PFSK-1 (cell line): ENCODE measurements at regions not wholly inside any gene's neighbourhood (a gene's known extent, or its start where the extent isn't known, plus 50 kb on each side); places are given as distances from the start of the nearest gene placed in this dataset.

Experiments
- POLR2AphosphoS5 ChIP-seq: IDR thresholded peaks from 2 replicates; pipeline ENCODE4 v1.6.1; 2012; ENCODE audit warnings: low read depth, mild to moderate bottlenecking, control low read depth, low read length, moderate library complexity
- SIN3A ChIP-seq: IDR thresholded peaks from 2 replicates; pipeline ENCODE4 v1.6.1; 2012; ENCODE audit warnings: mild to moderate bottlenecking, low read length, moderate library complexity, borderline replicate concordance; ENCODE audit not compliant: insufficient read depth
- TAF1 ChIP-seq: IDR thresholded peaks from 2 replicates; pipeline ENCODE4 v1.6.1; 2012; ENCODE audit warnings: low read length, control low read depth, borderline replicate concordance; ENCODE audit not compliant: insufficient read depth

GRCh38 chr4:58749206-58749605 lies 1639.0 kb upstream of the IGFBP7 start:
- TF ChIP-seq POLR2AphosphoS5: no peak
- TF ChIP-seq TAF1: no peak
- no peak for TF ChIP-seq SIN3A
